ENCODE measurements at regions not wholly inside any gene's neighbourhood (a gene's known extent, or its start where the extent isn't known, plus 50 kb on each side); places are given as distances from the start of the nearest gene placed in this dataset.
"Not testable (repeated sequence)": the region's sequence is repeated elsewhere in the genome, so short reads cannot be mapped to it uniquely, and the experiment has no call there.

DNA sequence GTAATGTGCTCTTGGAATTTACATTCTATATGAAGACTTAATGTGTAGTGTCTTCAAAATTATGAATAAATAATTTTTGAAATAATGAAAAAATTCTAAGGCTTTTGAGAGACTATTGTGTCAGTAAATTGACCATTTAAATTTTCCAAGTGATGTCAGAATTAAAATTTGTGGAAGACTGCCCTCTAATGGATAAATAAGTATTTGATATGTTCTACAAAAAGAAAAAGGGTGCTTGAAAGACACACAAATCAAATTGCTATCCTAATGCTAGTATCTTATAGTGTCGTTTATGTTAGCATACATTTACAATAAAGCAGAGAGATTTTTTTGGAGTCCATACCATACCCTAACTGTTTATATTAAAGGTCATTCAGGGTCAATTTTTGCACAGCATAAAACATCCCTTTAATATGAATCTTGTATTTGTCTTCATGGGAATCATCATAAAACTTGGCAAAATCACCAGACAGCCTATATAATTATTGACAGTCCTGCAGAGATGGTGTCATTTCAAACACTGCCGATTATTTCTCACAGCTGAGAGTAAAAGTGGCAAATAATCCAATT is 120.8 kb upstream of the SLC27A6 start:
- TF ChIP-seq POLR2A (IDR thresholded peaks at IDR 0.05) (no peak), POLR2AphosphoS5 (IDR thresholded peaks at IDR 0.05) (no peak), EP300 (IDR thresholded peaks at IDR 0.05) (no peak)
- TF ChIP-seq, protein P1, sequence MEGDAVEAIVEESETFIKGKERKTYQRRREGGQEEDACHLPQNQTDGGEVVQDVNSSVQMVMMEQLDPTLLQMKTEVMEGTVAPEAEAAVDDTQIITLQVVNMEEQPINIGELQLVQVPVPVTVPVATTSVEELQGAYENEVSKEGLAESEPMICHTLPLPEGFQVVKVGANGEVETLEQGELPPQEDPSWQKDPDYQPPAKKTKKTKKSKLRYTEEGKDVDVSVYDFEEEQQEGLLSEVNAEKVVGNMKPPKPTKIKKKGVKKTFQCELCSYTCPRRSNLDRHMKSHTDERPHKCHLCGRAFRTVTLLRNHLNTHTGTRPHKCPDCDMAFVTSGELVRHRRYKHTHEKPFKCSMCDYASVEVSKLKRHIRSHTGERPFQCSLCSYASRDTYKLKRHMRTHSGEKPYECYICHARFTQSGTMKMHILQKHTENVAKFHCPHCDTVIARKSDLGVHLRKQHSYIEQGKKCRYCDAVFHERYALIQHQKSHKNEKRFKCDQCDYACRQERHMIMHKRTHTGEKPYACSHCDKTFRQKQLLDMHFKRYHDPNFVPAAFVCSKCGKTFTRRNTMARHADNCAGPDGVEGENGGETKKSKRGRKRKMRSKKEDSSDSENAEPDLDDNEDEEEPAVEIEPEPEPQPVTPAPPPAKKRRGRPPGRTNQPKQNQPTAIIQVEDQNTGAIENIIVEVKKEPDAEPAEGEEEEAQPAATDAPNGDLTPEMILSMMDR (IDR thresholded peaks at IDR 0.05) = no peak
- ATAC-seq (ENCODE audit: low FRiP score in 2 of 2) = no peak
- Histone ChIP-seq H3K27me3 (no peaks in the 10 kb centered on the region), H3K27ac (no peak overlapping the region), H3K4me3 (no peak overlapping the region), H3K36me3 (no peaks in the 10 kb centered on the region), H3K9me3 (no peaks in the 10 kb centered on the region), H3K4me1 (no peaks in the 10 kb centered on the region)
- no peak for DNase-seq
- 41 to 48% methylated on average over 2 of the region's 2 CpGs for WGBS, 2 donors

DNA sequence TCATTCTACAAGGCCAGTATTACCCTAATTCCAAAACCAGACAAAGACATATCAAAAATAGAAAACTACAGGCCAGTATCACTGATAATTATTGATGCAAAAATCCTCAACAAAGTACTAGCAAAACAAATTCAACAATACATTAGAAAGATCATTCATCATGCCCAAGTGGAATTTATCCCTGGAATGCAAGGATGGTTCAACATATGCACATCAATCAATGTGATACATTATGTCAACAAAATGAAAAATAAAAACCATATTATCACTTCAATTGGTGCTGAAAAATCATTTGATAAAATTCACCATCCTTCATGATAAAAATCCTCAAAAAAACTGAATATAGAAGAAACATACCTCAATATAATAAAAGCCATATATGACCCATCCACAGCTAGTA is 115.2 kb upstream of the SLC27A6 start:
- H3K4me3 ChIP-seq = no peak overlapping the region
- DNase-seq (no peak), ATAC-seq (ENCODE audit: low FRiP score in 2 of 2) (no peak)
- no peak overlapping the region for H3K27ac ChIP-seq
- peaks cover 0 to 7% (median 6%) of the 10 kb centered on the region in 4 donors for H3K9me3 ChIP-seq
- H3K27me3 ChIP-seq = no peaks in the 10 kb centered on the region
- no peaks in the 10 kb centered on the region for H3K4me1 ChIP-seq
- no peak for TF ChIP-seq POLR2AphosphoS5 (IDR thresholded peaks at IDR 0.05)
- no peak for TF ChIP-seq POLR2A (IDR thresholded peaks at IDR 0.05)
- TF ChIP-seq, protein P1 (IDR thresholded peaks at IDR 0.05) = no peak
- TF ChIP-seq EP300 (IDR thresholded peaks at IDR 0.05) = no peak
- H3K36me3 ChIP-seq = no peaks in the 10 kb centered on the region

DNA sequence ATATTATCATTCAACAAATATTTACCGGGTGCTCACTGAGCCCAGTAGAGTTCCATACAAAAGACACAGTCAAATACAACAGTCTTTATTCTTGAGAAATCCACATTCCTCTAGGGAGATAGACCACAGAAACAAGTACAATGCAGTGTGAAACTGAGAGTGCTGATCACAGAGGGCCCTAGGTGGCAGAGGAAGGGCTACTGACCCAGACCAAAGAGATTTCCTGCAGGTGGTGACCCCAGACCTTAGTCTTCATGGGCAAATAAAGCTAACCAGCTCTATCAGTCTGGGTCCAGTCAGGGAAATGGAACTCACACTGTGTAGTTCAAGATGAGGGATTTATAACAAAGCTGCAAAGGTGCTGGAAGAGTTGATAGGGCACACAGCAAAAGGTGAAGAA is 110.4 kb upstream of the SLC27A6 start:
- Histone ChIP-seq H3K4me1 (no peaks in the 10 kb centered on the region), H3K27ac (no peak overlapping the region), H3K27me3 (no peaks in the 10 kb centered on the region), H3K4me3 (no peak overlapping the region), H3K9me3 (peaks cover 0 to 6% (median 4%) of the 10 kb centered on the region in 4 donors), H3K36me3 (no peaks in the 10 kb centered on the region)
- WGBS, 2 donors = 58 to 85% methylated on average over 1 of the region's 1 CpG
- DNase-seq (no peak), ATAC-seq (ENCODE audit: low FRiP score in 2 of 2) (no peak)
- TF ChIP-seq EP300 (IDR thresholded peaks at IDR 0.05) (no peak), POLR2A (IDR thresholded peaks at IDR 0.05) (no peak), POLR2AphosphoS5 (IDR thresholded peaks at IDR 0.05) (no peak)
- TF ChIP-seq, protein P1 (IDR thresholded peaks at IDR 0.05) = no peak

DNA sequence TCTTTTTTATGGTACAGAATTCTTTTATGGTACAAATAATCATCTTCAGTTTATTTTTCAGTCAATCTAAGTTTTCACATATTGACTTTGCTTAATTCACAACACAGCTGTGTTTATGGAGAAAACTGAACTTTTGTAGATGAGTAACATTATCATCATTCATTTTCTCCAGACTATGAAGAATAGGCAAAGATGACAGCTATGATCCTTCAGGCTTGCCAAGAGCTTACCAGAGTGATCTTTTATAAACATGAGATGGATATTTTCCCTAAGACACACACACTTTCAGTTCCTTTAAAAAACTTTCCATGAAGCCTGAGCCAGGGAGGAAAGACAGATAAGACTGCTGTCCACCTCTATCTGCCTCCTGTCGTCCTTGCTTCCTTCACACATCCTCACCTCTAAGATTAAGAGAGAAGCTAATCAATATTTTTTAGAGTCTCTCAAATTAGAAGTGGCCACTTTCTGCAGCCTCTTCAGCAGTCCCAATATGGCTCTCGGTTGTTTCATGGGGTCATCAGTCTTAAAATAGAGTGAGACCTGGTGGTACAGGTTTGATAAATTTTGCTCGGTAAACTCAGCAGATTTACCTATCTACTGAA is 108.1 kb upstream of the SLC27A6 start:
- no peak for DNase-seq
- no peaks in the 10 kb centered on the region for H3K36me3 ChIP-seq
- H3K27ac ChIP-seq = no peak overlapping the region
- no peaks in the 10 kb centered on the region for H3K4me1 ChIP-seq
- WGBS, 2 donors = 80 to 81% methylated on average over 3 of the region's 3 CpGs
- no peak for ATAC-seq (ENCODE audit: low FRiP score in 2 of 2)
- no peak overlapping the region for H3K4me3 ChIP-seq
- no peak for TF ChIP-seq POLR2AphosphoS5 (IDR thresholded peaks at IDR 0.05)
- TF ChIP-seq, protein P1 (IDR thresholded peaks at IDR 0.05) = no peak
- TF ChIP-seq EP300 (IDR thresholded peaks at IDR 0.05) = no peak
- no peak for TF ChIP-seq POLR2A (IDR thresholded peaks at IDR 0.05)
- H3K9me3 ChIP-seq = no peaks in the 10 kb centered on the region
- no peaks in the 10 kb centered on the region for H3K27me3 ChIP-seq

DNA sequence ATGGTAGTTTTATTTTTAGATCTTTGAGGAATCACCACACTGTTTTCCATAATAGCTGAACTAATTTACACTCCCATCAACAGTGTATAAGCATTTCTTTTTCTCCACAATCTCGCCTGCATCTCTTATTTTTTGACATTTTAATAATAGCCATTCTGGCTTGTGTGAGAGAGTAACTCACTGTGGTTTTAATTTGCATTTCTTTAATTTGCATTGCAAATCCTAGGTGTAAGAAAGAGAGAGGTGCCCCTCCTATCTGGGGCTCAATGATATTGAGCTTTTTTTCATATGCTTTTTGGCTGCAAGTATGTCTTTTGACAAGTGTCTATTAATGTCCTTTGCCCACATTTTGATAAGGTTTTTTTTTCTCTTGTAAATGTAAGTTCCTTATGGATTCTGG is 106.3 kb upstream of the SLC27A6 start:
- H3K4me1 ChIP-seq = no peaks in the 10 kb centered on the region
- no peaks in the 10 kb centered on the region for H3K27me3 ChIP-seq
- DNase-seq = no peak
- 81 to 86% methylated on average over 1 of the region's 1 CpG for WGBS, 2 donors
- TF ChIP-seq EP300 (IDR thresholded peaks at IDR 0.05) (no peak), POLR2A (IDR thresholded peaks at IDR 0.05) (no peak), POLR2AphosphoS5 (IDR thresholded peaks at IDR 0.05) (no peak)
- TF ChIP-seq, protein P1 (IDR thresholded peaks at IDR 0.05) = no peak
- no peak overlapping the region for H3K27ac ChIP-seq
- H3K36me3 ChIP-seq = no peaks in the 10 kb centered on the region
- H3K9me3 ChIP-seq = no peaks in the 10 kb centered on the region
- no peak overlapping the region for H3K4me3 ChIP-seq
- no peak for ATAC-seq (ENCODE audit: low FRiP score in 2 of 2)

DNA sequence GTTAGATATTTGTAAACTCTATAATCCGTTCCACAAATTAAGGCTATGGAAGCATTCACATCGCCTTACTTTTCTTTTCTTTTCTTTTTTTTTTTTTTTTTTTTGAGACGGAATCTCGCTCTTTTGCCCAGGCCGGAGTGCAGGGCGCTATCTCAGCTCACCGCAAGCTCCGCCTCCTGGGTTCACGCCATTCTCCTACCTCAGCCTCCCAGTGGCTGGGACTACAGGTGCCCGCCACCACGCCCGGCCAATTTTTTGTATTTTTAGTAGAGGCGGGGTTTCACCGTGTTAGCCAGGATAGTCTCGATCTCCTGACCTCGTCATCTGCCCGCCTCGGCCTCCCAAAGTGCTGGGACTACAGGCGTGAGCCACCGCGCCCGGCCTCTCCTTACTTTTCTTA is 104.1 kb upstream of the SLC27A6 start:
- H3K4me1 ChIP-seq; H3K27ac ChIP-seq; H3K9me3 ChIP-seq; H3K36me3 ChIP-seq; H3K4me3 ChIP-seq; H3K27me3 ChIP-seq; ATAC-seq (ENCODE audit: low FRiP score in 2 of 2): not testable (repeated sequence)
- DNase-seq = peak in 1 of 2 donors; percentile 45
- WGBS, 2 donors = 95 to 97% methylated on average over 22 of the region's 22 CpGs
